Activated CD8-positive, alpha-beta memory T cell treated with anti-CD3 and anti-CD28 coated beads, Interleukin-2, amount 10 ng/mL, durations not matched to agents 7 days and 5 days (primary cell): ENCODE measurements at regions not wholly inside any gene's neighbourhood (a gene's known extent, or its start where the extent isn't known, plus 50 kb on each side); places are given as distances from the start of the nearest gene placed in this dataset.

Experiments
- ATAC-seq: fragments of 150-1000 bp; cut with Tn5 transposase; one replicate; pipeline ENCODE4 v1.10.0; 2021; ENCODE audit warnings: moderate library complexity
- CTCF ChIA-PET: fragments of 350-600 bp; sonication (Branson Sonifier 250); formaldehyde crosslinking; loops from one replicate; lab custom pipeline; 2021; ENCODE audit warnings: antibody characterized with exemption; lab: Charles Lee
- DNase-seq: peaks from one replicate; pipeline ENCODE4 v3.0.0-alpha.2; 2020
- H3K27ac Mint-ChIP-seq: one replicate; pipeline ENCODE4 v1.8.0; 2021; ENCODE audit warnings: mild to moderate bottlenecking, mixed read lengths
- H3K27me3 Mint-ChIP-seq: one replicate; pipeline ENCODE4 v1.8.0; 2021; ENCODE audit warnings: mixed read lengths
- H3K36me3 Mint-ChIP-seq: one replicate; pipeline ENCODE4 v1.8.0; 2021; ENCODE audit warnings: mild to moderate bottlenecking, mixed read lengths
- H3K4me1 Mint-ChIP-seq: one replicate; pipeline ENCODE4 v1.8.0; 2021; ENCODE audit warnings: mixed read lengths
- H3K4me3 Mint-ChIP-seq: one replicate; pipeline ENCODE4 v1.8.0; 2021; ENCODE audit warnings: mild to moderate bottlenecking, moderate library complexity, mixed read lengths
- H3K9me3 Mint-ChIP-seq: one replicate; pipeline ENCODE4 v1.8.0; 2022; ENCODE audit warnings: low read depth, mixed read lengths

GRCh38 chr2:173762221-173762620 is 203.0 kb downstream of the SP3 start:
- Mint-ChIP-seq H3K9me3 (no peaks in the 10 kb centered on the region), H3K27ac (no peak overlapping the region), H3K36me3 (no peaks in the 10 kb centered on the region), H3K4me1 (no peaks in the 10 kb centered on the region), H3K4me3 (no peak overlapping the region), H3K27me3 (peaks cover 25% of the 10 kb centered on the region)
- ATAC-seq (no peak), DNase-seq (no peak)
- CTCF ChIA-PET: interaction anchor here (0.9 kb wide), 1 partner anchor 14 kb away, joined by 5 read pairs; no protein-coding TSS in a partner anchor

GRCh38 chr2:173762864-173763263 is 202.3 kb downstream of the SP3 start:
- no peak for ATAC-seq
- CTCF ChIA-PET: no interaction called here
- H3K4me3 Mint-ChIP-seq: no peak overlapping the region
- no peaks in the 10 kb centered on the region for H3K4me1 Mint-ChIP-seq
- no peak overlapping the region for H3K27ac Mint-ChIP-seq
- H3K27me3 Mint-ChIP-seq: peaks cover 25% of the 10 kb centered on the region
- DNase-seq: no peak
- H3K9me3 Mint-ChIP-seq: no peaks in the 10 kb centered on the region
- no peaks in the 10 kb centered on the region for H3K36me3 Mint-ChIP-seq

- Mint-ChIP-seq H3K4me1 (no peaks in the 10 kb centered on the region), H3K9me3 (no peaks in the 10 kb centered on the region), H3K27ac (no peak overlapping the region), H3K36me3 (no peaks in the 10 kb centered on the region), H3K4me3 (no peak overlapping the region), H3K27me3 (peaks cover 25% of the 10 kb centered on the region)
- CTCF ChIA-PET: no interaction called here
- ATAC-seq (no peak), DNase-seq (no peak)
Measured at GRCh38 chr2:173763641-173764040, 201.5 kb downstream of the SP3 start.

- ATAC-seq: no peak
- DNase-seq: no peak
- no peak overlapping the region for H3K4me3 Mint-ChIP-seq
- H3K4me1 Mint-ChIP-seq: no peaks in the 10 kb centered on the region
- CTCF ChIA-PET: no interaction called here
- H3K9me3 Mint-ChIP-seq: no peaks in the 10 kb centered on the region
- peaks cover 23% of the 10 kb centered on the region for H3K27me3 Mint-ChIP-seq
- H3K27ac Mint-ChIP-seq: no peak overlapping the region
- no peaks in the 10 kb centered on the region for H3K36me3 Mint-ChIP-seq
Measured at GRCh38 chr2:173764094-173764493, 201.1 kb downstream of the SP3 start.

- no peak for DNase-seq
- Mint-ChIP-seq H3K9me3 (no peaks in the 10 kb centered on the region), H3K4me3 (no peak overlapping the region), H3K36me3 (no peaks in the 10 kb centered on the region), H3K4me1 (no peaks in the 10 kb centered on the region), H3K27me3 (peaks cover 24% of the 10 kb centered on the region), H3K27ac (no peak overlapping the region)
- CTCF ChIA-PET: no interaction called here
- no peak for ATAC-seq
Measured at GRCh38 chr2:173766537-173767289, 198.5 kb downstream of the SP3 start.

GRCh38 chr2:173770947-173771678 is 194.1 kb downstream of the SP3 start:
- no peaks in the 10 kb centered on the region for H3K9me3 Mint-ChIP-seq
- H3K27me3 Mint-ChIP-seq: peaks cover 21% of the 10 kb centered on the region
- DNase-seq (no peak), ATAC-seq (no peak)
- H3K4me3 Mint-ChIP-seq: no peak overlapping the region
- no peaks in the 10 kb centered on the region for H3K36me3 Mint-ChIP-seq
- H3K4me1 Mint-ChIP-seq: no peaks in the 10 kb centered on the region
- H3K27ac Mint-ChIP-seq: no peak overlapping the region
- CTCF ChIA-PET: no interaction called here

GRCh38 chr2:173772205-173772604 is 193.0 kb downstream of the SP3 start:
- H3K27me3 Mint-ChIP-seq: peaks cover 18% of the 10 kb centered on the region
- no peak overlapping the region for H3K4me3 Mint-ChIP-seq
- H3K9me3 Mint-ChIP-seq: no peaks in the 10 kb centered on the region
- no peaks in the 10 kb centered on the region for H3K4me1 Mint-ChIP-seq
- H3K27ac Mint-ChIP-seq: no peak overlapping the region
- ATAC-seq (no peak), DNase-seq (no peak)
- no peaks in the 10 kb centered on the region for H3K36me3 Mint-ChIP-seq
- CTCF ChIA-PET: no interaction called here

- CTCF ChIA-PET: no interaction called here
Measured at GRCh38 chr2:173773076-173773475, 192.1 kb downstream of the SP3 start.

GRCh38 chr2:173775440-173775839 is 189.7 kb downstream of the SP3 start:
- Mint-ChIP-seq H3K4me1 (no peaks in the 10 kb centered on the region), H3K9me3 (no peaks in the 10 kb centered on the region), H3K36me3 (no peaks in the 10 kb centered on the region), H3K27me3 (peaks cover 13% of the 10 kb centered on the region), H3K27ac (no peak overlapping the region), H3K4me3 (no peak overlapping the region)
- CTCF ChIA-PET: no interaction called here
- DNase-seq: no peak
- ATAC-seq: no peak

More at GRCh38 chr2:173773076-173773475, 192.1 kb downstream of the SP3 start:
- Mint-ChIP-seq H3K9me3 (no peaks in the 10 kb centered on the region), H3K27me3 (peaks cover 18% of the 10 kb centered on the region), H3K4me3 (no peak overlapping the region), H3K27ac (no peak overlapping the region), H3K36me3 (no peaks in the 10 kb centered on the region), H3K4me1 (no peaks in the 10 kb centered on the region)
- DNase-seq (no peak), ATAC-seq (no peak)

- no peaks in the 10 kb centered on the region for H3K9me3 Mint-ChIP-seq
- CTCF ChIA-PET: no interaction called here
- ATAC-seq: no peak
- DNase-seq: no peak
- no peaks in the 10 kb centered on the region for H3K4me1 Mint-ChIP-seq
- H3K27me3 Mint-ChIP-seq: peaks cover 38% of the 10 kb centered on the region
- no peaks in the 10 kb centered on the region for H3K36me3 Mint-ChIP-seq
- H3K27ac Mint-ChIP-seq: no peak overlapping the region
- H3K4me3 Mint-ChIP-seq: no peak overlapping the region
Measured at GRCh38 chr2:173782681-173783080, 182.5 kb downstream of the SP3 start.

- no peak overlapping the region for H3K4me3 Mint-ChIP-seq
- ATAC-seq (no peak), DNase-seq (no peak)
- H3K27ac Mint-ChIP-seq: no peak overlapping the region
- H3K4me1 Mint-ChIP-seq: no peaks in the 10 kb centered on the region
- peaks cover 38% of the 10 kb centered on the region for H3K27me3 Mint-ChIP-seq
- no peaks in the 10 kb centered on the region for H3K36me3 Mint-ChIP-seq
- CTCF ChIA-PET: no interaction called here
- no peaks in the 10 kb centered on the region for H3K9me3 Mint-ChIP-seq
Measured at GRCh38 chr2:173783382-173783781, 181.8 kb downstream of the SP3 start.

- Mint-ChIP-seq H3K36me3 (no peaks in the 10 kb centered on the region), H3K27me3 (peaks cover 35% of the 10 kb centered on the region), H3K4me1 (no peaks in the 10 kb centered on the region), H3K27ac (no peak overlapping the region), H3K9me3 (no peaks in the 10 kb centered on the region), H3K4me3 (no peak overlapping the region)
- CTCF ChIA-PET: no interaction called here
- DNase-seq: no peak
- no peak for ATAC-seq
Measured at GRCh38 chr2:173785813-173786212, 179.4 kb downstream of the SP3 start.

- no peak overlapping the region for H3K27ac Mint-ChIP-seq
- DNase-seq: no peak
- H3K4me3 Mint-ChIP-seq: no peak overlapping the region
- no peaks in the 10 kb centered on the region for H3K4me1 Mint-ChIP-seq
- no peak for ATAC-seq
- CTCF ChIA-PET: no interaction called here
- H3K36me3 Mint-ChIP-seq: no peaks in the 10 kb centered on the region
- H3K27me3 Mint-ChIP-seq: peaks cover 28% of the 10 kb centered on the region
- no peaks in the 10 kb centered on the region for H3K9me3 Mint-ChIP-seq
Measured at GRCh38 chr2:173791502-173791901, 173.7 kb downstream of the SP3 start.

GRCh38 chr2:173792166-173792565 is 173.0 kb downstream of the SP3 start:
- no peaks in the 10 kb centered on the region for H3K36me3 Mint-ChIP-seq
- no peak for DNase-seq

More at GRCh38 chr2:173792166-173792565, 173.0 kb downstream of the SP3 start:
- Mint-ChIP-seq H3K27me3 (peaks cover 28% of the 10 kb centered on the region), H3K9me3 (no peaks in the 10 kb centered on the region), H3K27ac (no peak overlapping the region), H3K4me3 (no peak overlapping the region), H3K4me1 (no peaks in the 10 kb centered on the region)
- CTCF ChIA-PET: no interaction called here
- no peak for ATAC-seq
